ENCODE measurements at regions not wholly inside any gene's neighbourhood (a gene's known extent, or its start where the extent isn't known, plus 50 kb on each side); places are given as distances from the start of the nearest gene placed in this dataset.

- Histone ChIP-seq H3K27me3 (replicated peaks; ENCODE audit: insufficient read depth) (no peaks in the 10 kb centered on the region), H3K4me3 (no peak overlapping the region), H3K36me3 (no peaks in the 10 kb centered on the region), H3K9me3 (no peaks in the 10 kb centered on the region), H3K4me1 (replicated peaks) (no peaks in the 10 kb centered on the region), H3K27ac (no peak overlapping the region)
- TF ChIP-seq POLR2A (IDR thresholded peaks at IDR 0.05): no peak
- no peak for TF ChIP-seq CTCF (IDR thresholded peaks at IDR 0.05)
- no peak for TF ChIP-seq POLR2AphosphoS5 (IDR thresholded peaks at IDR 0.05)
- intact Hi-C loops (cut with DNase I): no loop called here
- WGBS: 88% methylated on average over 8 of the region's 8 CpGs
- no peak for DNase-seq (ENCODE audit: low spot score)
Measured at GRCh38 chr6:168819546-168819945, 378.6 kb downstream of the SMOC2 start.

GRCh38 chr6:168817558-168818159, 376.7 kb downstream of the SMOC2 start:
- Histone ChIP-seq H3K9me3 (no peaks in the 10 kb centered on the region), H3K36me3 (no peaks in the 10 kb centered on the region), H3K27me3 (replicated peaks; ENCODE audit: insufficient read depth) (no peaks in the 10 kb centered on the region), H3K4me1 (replicated peaks) (no peaks in the 10 kb centered on the region), H3K27ac (no peak overlapping the region), H3K4me3 (no peak overlapping the region)
- intact Hi-C loops (cut with DNase I): no loop called here
- DNase-seq (ENCODE audit: low spot score): no peak
- 78% methylated on average over 1 of the region's 1 CpG for WGBS
- no peak for TF ChIP-seq POLR2A (IDR thresholded peaks at IDR 0.05)
- TF ChIP-seq POLR2AphosphoS5 (IDR thresholded peaks at IDR 0.05): no peak
- no peak for TF ChIP-seq CTCF (IDR thresholded peaks at IDR 0.05)

- H3K36me3 ChIP-seq: no peaks in the 10 kb centered on the region
- WGBS: 65% methylated on average over 5 of the region's 5 CpGs
Measured at GRCh38 chr6:168815229-168815628, 374.2 kb downstream of the SMOC2 start.

GRCh38 chr6:168808232-168808631, 367.2 kb downstream of the SMOC2 start:
- TF ChIP-seq POLR2AphosphoS5 (IDR thresholded peaks at IDR 0.05) (no peak), CTCF (IDR thresholded peaks at IDR 0.05) (no peak), POLR2A (IDR thresholded peaks at IDR 0.05) (no peak)
- 44% methylated on average over 6 of the region's 6 CpGs for WGBS

More at GRCh38 chr6:168815229-168815628, 374.2 kb downstream of the SMOC2 start:
- no peak for DNase-seq (ENCODE audit: low spot score)
- Histone ChIP-seq H3K4me3 (no peak overlapping the region), H3K4me1 (replicated peaks) (no peaks in the 10 kb centered on the region), H3K9me3 (no peaks in the 10 kb centered on the region), H3K27ac (no peak overlapping the region), H3K27me3 (replicated peaks; ENCODE audit: insufficient read depth) (no peaks in the 10 kb centered on the region)
- intact Hi-C loops (cut with DNase I): no loop called here
- no peak for TF ChIP-seq POLR2A (IDR thresholded peaks at IDR 0.05)
- TF ChIP-seq CTCF (IDR thresholded peaks at IDR 0.05): no peak
- no peak for TF ChIP-seq POLR2AphosphoS5 (IDR thresholded peaks at IDR 0.05)

GRCh38 chr6:168804331-168804730, 363.3 kb downstream of the SMOC2 start:
- Histone ChIP-seq H3K36me3 (no peaks in the 10 kb centered on the region), H3K4me1 (replicated peaks) (no peaks in the 10 kb centered on the region), H3K4me3 (no peak overlapping the region), H3K27me3 (replicated peaks; ENCODE audit: insufficient read depth) (no peaks in the 10 kb centered on the region), H3K9me3 (no peaks in the 10 kb centered on the region), H3K27ac (no peak overlapping the region)
- no peak for DNase-seq (ENCODE audit: low spot score)
- intact Hi-C loops (cut with DNase I): no loop called here
- 56% methylated on average over 2 of the region's 2 CpGs for WGBS
- TF ChIP-seq POLR2AphosphoS5 (IDR thresholded peaks at IDR 0.05) (no peak), POLR2A (IDR thresholded peaks at IDR 0.05) (no peak), CTCF (IDR thresholded peaks at IDR 0.05) (no peak)

More at GRCh38 chr6:168808232-168808631, 367.2 kb downstream of the SMOC2 start:
- DNase-seq (ENCODE audit: low spot score): no peak
- Histone ChIP-seq H3K27me3 (replicated peaks; ENCODE audit: insufficient read depth) (no peaks in the 10 kb centered on the region), H3K9me3 (no peaks in the 10 kb centered on the region), H3K36me3 (no peaks in the 10 kb centered on the region), H3K4me1 (replicated peaks) (no peaks in the 10 kb centered on the region), H3K27ac (no peak overlapping the region), H3K4me3 (no peak overlapping the region)
- intact Hi-C loops (cut with DNase I): no loop called here
